Fibroblast of lung (primary cell): ENCODE measurements at regions not wholly inside any gene's neighbourhood (a gene's known extent, or its start where the extent isn't known, plus 50 kb on each side); places are given as distances from the start of the nearest gene placed in this dataset.

Experiments
- CTCF ChIP-seq, 2 donors: IDR thresholded peaks in 1 of 2; conservative IDR thresholded peaks in 1 of 2; 1 replicate in 1 of 2; 2 replicates in 1 of 2; pipeline ENCODE4 v1.5.1; 2011 to 2012; ENCODE audit warnings: low read length in 2 of 2, control low read depth in 1 of 2, inconsistent platforms in 1 of 2, low read depth in 1 of 2, mild to moderate bottlenecking in 1 of 2
- EZH2 ChIP-seq: IDR thresholded peaks from 2 replicates; pipeline ENCODE4 v1.5.1; 2012; ENCODE audit warnings: low read length, control low read depth, mild to moderate bottlenecking; ENCODE audit errors: missing control alignments

GRCh38 chr4:187552781-187553180, 442.8 kb upstream of the ZFP42 start:
- TF ChIP-seq CTCF (conservative IDR thresholded peaks at IDR 0.05 in 1 of 2, IDR thresholded peaks at IDR 0.05 in 1 of 2; ENCODE audit: low read depth in 1 of 2, low read length in 2 of 2) (no peak), EZH2 (no peak)
